ENCODE measurements at regions not wholly inside any gene's neighbourhood (a gene's known extent, or its start where the extent isn't known, plus 50 kb on each side); places are given as distances from the start of the nearest gene placed in this dataset.

DNA sequence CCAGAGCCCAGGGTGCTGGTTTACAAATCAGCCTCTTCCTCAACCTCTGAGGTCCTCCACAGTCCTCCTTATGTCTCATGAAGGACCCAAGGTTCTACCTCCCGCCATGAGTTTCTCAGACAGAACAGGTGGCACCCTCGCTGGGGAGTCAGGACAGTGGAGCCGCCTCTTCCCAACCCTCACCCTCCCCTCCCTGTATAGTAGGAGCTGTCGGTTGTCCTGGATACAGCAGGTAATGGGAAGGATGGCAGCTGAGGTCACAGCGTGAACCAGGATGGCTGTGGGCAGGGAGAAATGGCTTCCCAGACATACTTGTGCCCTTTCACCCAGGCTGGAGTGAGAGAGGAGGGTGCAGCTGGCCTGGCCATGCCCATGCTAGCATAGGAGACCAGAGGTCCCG lies 134.6 kb downstream of the CHST1 start:
- in situ Hi-C loops (cut with HindIII; ENCODE audit: low pct_unique_long_range_greater_than_20kb, low sequenced_read_pairs): no loop called here
- no peak for DNase-seq (ENCODE audit: low read depth)

- no peak for DNase-seq (ENCODE audit: low read depth)
- in situ Hi-C loops (cut with HindIII; ENCODE audit: low pct_unique_long_range_greater_than_20kb, low sequenced_read_pairs): no loop called here
Observed at GRCh38 chr11:45530111-45530510, 135.3 kb downstream of the CHST1 start.

- in situ Hi-C loops (cut with HindIII; ENCODE audit: low pct_unique_long_range_greater_than_20kb, low sequenced_read_pairs): no loop called here
- no peak for DNase-seq (ENCODE audit: low read depth)
Observed at GRCh38 chr11:45528435-45528834, 137.0 kb downstream of the CHST1 start.

GRCh38 chr11:45527898-45528297 lies 137.5 kb downstream of the CHST1 start:
- DNase-seq (ENCODE audit: low read depth): no peak
- in situ Hi-C loops (cut with HindIII; ENCODE audit: low pct_unique_long_range_greater_than_20kb, low sequenced_read_pairs): no loop called here

GRCh38 chr11:45525393-45525792 lies 140.0 kb downstream of the CHST1 start:
- in situ Hi-C loops (cut with HindIII; ENCODE audit: low pct_unique_long_range_greater_than_20kb, low sequenced_read_pairs): no loop called here
- no peak for DNase-seq (ENCODE audit: low read depth)

GRCh38 chr11:45523760-45524159 lies 141.7 kb downstream of the CHST1 start:
- in situ Hi-C loops (cut with HindIII; ENCODE audit: low pct_unique_long_range_greater_than_20kb, low sequenced_read_pairs): no loop called here
- DNase-seq (ENCODE audit: low read depth): no peak

DNA sequence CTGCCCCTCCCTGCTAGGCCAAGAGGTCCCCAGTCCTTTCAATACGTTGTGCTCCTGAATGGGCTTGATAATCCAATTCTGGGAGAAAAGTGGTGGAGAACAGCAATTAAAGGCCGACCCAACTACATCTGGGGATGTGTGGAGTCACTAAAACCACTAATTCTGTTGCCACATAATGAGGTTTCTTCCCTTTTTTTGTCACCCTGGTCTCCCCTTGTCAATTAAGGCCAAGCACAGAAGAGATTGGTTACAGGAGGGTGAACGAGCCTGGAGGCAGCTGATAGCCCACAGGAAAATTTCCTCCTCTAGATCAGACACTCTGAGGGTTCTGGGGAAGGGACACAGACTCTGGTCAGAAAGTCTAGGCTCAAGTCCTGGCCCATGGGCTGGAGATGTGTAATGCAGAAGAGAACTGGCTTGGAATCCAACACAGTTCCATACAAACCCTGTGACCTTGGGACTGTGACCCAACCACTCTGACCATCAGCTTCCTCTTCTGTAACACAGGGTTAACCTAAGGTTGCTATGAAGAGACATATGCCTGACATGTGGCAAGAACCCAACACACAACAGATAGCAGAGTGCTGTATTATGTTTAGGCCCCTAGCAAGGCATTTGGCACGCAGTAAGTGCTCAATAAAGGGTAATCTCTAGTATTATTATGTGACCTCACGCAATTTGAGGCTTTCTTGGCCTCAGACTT lies 146.4 kb downstream of the CHST1 start:
- in situ Hi-C loops (cut with HindIII; ENCODE audit: low pct_unique_long_range_greater_than_20kb, low sequenced_read_pairs): no loop called here
- no peak for DNase-seq (ENCODE audit: low read depth)

GRCh38 chr11:45518141-45518832 lies 147.1 kb downstream of the CHST1 start:
- in situ Hi-C loops (cut with HindIII; ENCODE audit: low pct_unique_long_range_greater_than_20kb, low sequenced_read_pairs): no loop called here
- DNase-seq (ENCODE audit: low read depth): no peak

GRCh38 chr11:45517171-45517770 lies 148.2 kb downstream of the CHST1 start:
- in situ Hi-C loops (cut with HindIII; ENCODE audit: low pct_unique_long_range_greater_than_20kb, low sequenced_read_pairs): no loop called here
- no peak for DNase-seq (ENCODE audit: low read depth)

DNA sequence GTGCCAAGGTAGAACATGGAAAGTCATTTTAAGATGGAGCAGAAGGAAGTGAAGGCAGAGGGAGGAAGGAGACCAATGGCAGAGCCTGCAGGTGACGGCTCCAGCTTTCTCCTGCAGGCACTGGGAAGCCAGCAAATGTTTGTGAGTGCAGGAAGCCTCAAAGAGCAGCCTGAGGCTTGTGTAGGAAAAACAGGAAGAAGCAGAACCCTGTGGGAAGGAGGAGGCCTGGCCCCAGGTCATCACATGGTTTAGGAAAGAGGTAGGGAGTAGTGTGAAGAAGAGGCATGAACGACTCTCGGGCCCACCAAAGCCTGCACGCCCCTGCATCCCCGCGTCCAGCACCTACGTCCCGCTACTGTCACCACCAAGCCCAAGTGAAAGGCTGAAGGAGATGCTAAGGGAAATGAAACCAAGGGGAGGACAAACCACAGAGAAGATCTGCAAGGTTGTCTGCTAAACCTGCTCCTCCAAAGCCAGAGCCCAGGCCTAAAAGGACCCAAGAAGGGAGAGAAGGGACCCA lies 151.5 kb downstream of the CHST1 start:
- DNase-seq (ENCODE audit: low read depth): no peak
- in situ Hi-C loops (cut with HindIII; ENCODE audit: low pct_unique_long_range_greater_than_20kb, low sequenced_read_pairs): no loop called here

GRCh38 chr11:45512471-45513148 lies 152.8 kb downstream of the CHST1 start:
- in situ Hi-C loops (cut with HindIII; ENCODE audit: low pct_unique_long_range_greater_than_20kb, low sequenced_read_pairs): no loop called here
- no peak for DNase-seq (ENCODE audit: low read depth)

GRCh38 chr11:45511566-45511965 lies 153.9 kb downstream of the CHST1 start:
- in situ Hi-C loops (cut with HindIII; ENCODE audit: low pct_unique_long_range_greater_than_20kb, low sequenced_read_pairs): no loop called here
- DNase-seq (ENCODE audit: low read depth): no peak

GRCh38 chr11:45507916-45508315 lies 157.5 kb downstream of the CHST1 start:
- in situ Hi-C loops (cut with HindIII; ENCODE audit: low pct_unique_long_range_greater_than_20kb, low sequenced_read_pairs): no loop called here
- DNase-seq (ENCODE audit: low read depth): no peak

GRCh38 chr11:45503311-45503710 lies 162.1 kb downstream of the CHST1 start:
- in situ Hi-C loops (cut with HindIII; ENCODE audit: low pct_unique_long_range_greater_than_20kb, low sequenced_read_pairs): no loop called here

GRCh38 chr11:45502226-45502545 lies 163.2 kb downstream of the CHST1 start:
- no peak for DNase-seq (ENCODE audit: low read depth)
- in situ Hi-C loops (cut with HindIII; ENCODE audit: low pct_unique_long_range_greater_than_20kb, low sequenced_read_pairs): no loop called here

More at GRCh38 chr11:45503311-45503710, 162.1 kb downstream of the CHST1 start:
- no peak for DNase-seq (ENCODE audit: low read depth)

GRCh38 chr11:45501392-45502225 lies 163.8 kb downstream of the CHST1 start:
- no peak for DNase-seq (ENCODE audit: low read depth)
- in situ Hi-C loops (cut with HindIII; ENCODE audit: low pct_unique_long_range_greater_than_20kb, low sequenced_read_pairs): no loop called here

DNA sequence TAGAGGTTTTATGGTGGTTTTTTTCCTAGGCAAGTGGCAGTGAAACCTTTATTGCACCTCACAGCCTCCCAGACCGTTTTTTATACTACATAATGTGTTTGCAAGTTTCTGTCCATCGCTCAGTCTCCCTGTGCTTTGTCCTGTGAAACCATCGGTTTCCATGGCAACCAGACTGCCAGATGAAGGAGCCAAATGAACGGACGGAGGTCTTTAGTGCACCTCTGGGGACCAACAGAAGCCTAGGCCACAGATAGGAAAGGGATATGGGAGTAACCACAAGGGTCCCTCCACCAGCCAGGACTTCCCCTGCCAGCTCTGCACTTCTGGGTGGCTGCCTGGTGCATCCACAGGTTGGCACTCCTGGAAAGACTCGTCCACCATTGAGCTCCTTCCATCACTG lies 165.0 kb downstream of the CHST1 start:
- DNase-seq (ENCODE audit: low read depth): no peak
- in situ Hi-C loops (cut with HindIII; ENCODE audit: low pct_unique_long_range_greater_than_20kb, low sequenced_read_pairs): no loop called here

GRCh38 chr11:45494738-45495137 lies 170.7 kb downstream of the CHST1 start:
- in situ Hi-C loops (cut with HindIII; ENCODE audit: low pct_unique_long_range_greater_than_20kb, low sequenced_read_pairs): no loop called here
- no peak for DNase-seq (ENCODE audit: low read depth)
